DMS114 treated with DMSO at 0.1 percent for 48 hours (cell line): ENCODE measurements at regions not wholly inside any gene's neighbourhood (a gene's known extent, or its start where the extent isn't known, plus 50 kb on each side); places are given as distances from the start of the nearest gene placed in this dataset.
"Not testable (repeated sequence)": the region's sequence is repeated elsewhere in the genome, so short reads cannot be mapped to it uniquely, and the experiment has no call there.

ENCODE experiments used
- DNase-seq: peaks from one replicate; lab custom pipeline; 2025; ENCODE audit not compliant: unreplicated experiment; lab: John Stamatoyannopoulos, UW

GRCh38 chr2:59171019-59171418, 929.9 kb upstream of the FANCL start:
- DNase-seq: no peak

- DNase-seq: no peak
Observed at GRCh38 chr2:59168766-59169165, 927.6 kb upstream of the FANCL start.

GRCh38 chr2:59167514-59167913, 926.4 kb upstream of the FANCL start:
- no peak for DNase-seq

- DNase-seq: not testable (repeated sequence)
Observed at GRCh38 chr2:59157908-59158307, 916.8 kb upstream of the FANCL start.

GRCh38 chr2:59151805-59152204, 910.7 kb upstream of the FANCL start:
- no peak for DNase-seq

- DNase-seq: no peak
Observed at GRCh38 chr2:59150217-59150849, 909.2 kb upstream of the FANCL start.

- no peak for DNase-seq
Observed at GRCh38 chr2:59149271-59149670, 908.1 kb upstream of the FANCL start.

- DNase-seq: no peak
Observed at GRCh38 chr2:59112258-59112657, 871.1 kb upstream of the FANCL start.

- DNase-seq: no peak
Observed at GRCh38 chr2:59096973-59097372, 855.8 kb upstream of the FANCL start.

- no peak for DNase-seq
Observed at GRCh38 chr2:59093571-59093970, 852.4 kb upstream of the FANCL start.

GRCh38 chr2:59084326-59084725, 843.2 kb upstream of the FANCL start:
- DNase-seq: no peak

- DNase-seq: no peak
Observed at GRCh38 chr2:59083075-59083828, 842.1 kb upstream of the FANCL start.

- DNase-seq: no peak
Observed at GRCh38 chr2:59082657-59083056, 841.5 kb upstream of the FANCL start.

GRCh38 chr2:59080451-59081181, 839.5 kb upstream of the FANCL start:
- no peak for DNase-seq

GRCh38 chr2:59077981-59078531, 836.9 kb upstream of the FANCL start:
- DNase-seq: no peak

GRCh38 chr2:59077026-59077725, 836.1 kb upstream of the FANCL start:
- DNase-seq: no peak

- no peak for DNase-seq
Observed at GRCh38 chr2:59076079-59076619, 835.0 kb upstream of the FANCL start.

GRCh38 chr2:59074071-59074470, 832.9 kb upstream of the FANCL start:
- no peak for DNase-seq

GRCh38 chr2:59073286-59073685, 832.2 kb upstream of the FANCL start:
- no peak for DNase-seq

- DNase-seq: no peak
Observed at GRCh38 chr2:59068255-59068654, 827.1 kb upstream of the FANCL start.
